DND-41 (cell line): ENCODE measurements at regions not wholly inside any gene's neighbourhood (a gene's known extent, or its start where the extent isn't known, plus 50 kb on each side); places are given as distances from the start of the nearest gene placed in this dataset.

Source experiments
- ATAC-seq: fragments of 200-7000 bp; cut with Tn5 transposase; 3 replicates; pipeline ENCODE4 v1.9.1; 2021; ENCODE audit warnings: low read depth; ENCODE audit not compliant: insufficient read depth
- DNase-seq: peaks from one replicate; pipeline ENCODE4 v3.0.0-alpha.2; 2020
- H2AFZ ChIP-seq: 2 replicates; pipeline ENCODE4 v1.6.0; 2012; ENCODE audit warnings: low read depth, low read length
- H3K27ac ChIP-seq: 2 replicates; pipeline ENCODE4 v1.5.1; 2012; ENCODE audit warnings: low read length, inconsistent platforms
- H3K27me3 ChIP-seq: fragments of 200-600 bp; sonication (generic); 2 replicates; pipeline ENCODE4 v1.6.0; 2012; ENCODE audit warnings: low read length, mild to moderate bottlenecking, inconsistent platforms; ENCODE audit not compliant: insufficient read depth, poor library complexity
- H3K36me3 ChIP-seq: 2 replicates; pipeline ENCODE4 v1.5.1; 2012; ENCODE audit warnings: low read length, inconsistent platforms; ENCODE audit not compliant: insufficient read depth
- H3K4me1 ChIP-seq: 2 replicates; pipeline ENCODE4 v1.5.1; 2012; ENCODE audit warnings: mild to moderate bottlenecking, low read length; ENCODE audit not compliant: insufficient read depth
- H3K4me2 ChIP-seq: 2 replicates; pipeline ENCODE4 v1.6.0; 2012; ENCODE audit warnings: mild to moderate bottlenecking, moderate library complexity, low read length, inconsistent platforms; ENCODE audit not compliant: insufficient read depth
- H3K4me3 ChIP-seq, 2 experiments: fragments of 200-600 bp in 1 of 2; shearing (Covaris generic) in 1 of 2; 2 replicates each; pipeline ENCODE4 v1.5.1; 2012 to 2016; ENCODE audit warnings: inconsistent platforms in 2 of 2, low read length in 2 of 2, mild to moderate bottlenecking in 2 of 2, low read depth in 1 of 2, moderate library complexity in 1 of 2
- H3K79me2 ChIP-seq: 2 replicates; pipeline ENCODE4 v1.6.0; 2012; ENCODE audit warnings: low read length, inconsistent platforms; ENCODE audit not compliant: insufficient read depth
- H3K9ac ChIP-seq: 2 replicates; pipeline ENCODE4 v1.6.0; 2012; ENCODE audit warnings: low read depth, mild to moderate bottlenecking, inconsistent platforms, low read length, moderate library complexity
- H3K9me3 ChIP-seq: 2 replicates; pipeline ENCODE4 v1.5.1; 2012; ENCODE audit warnings: low read length, moderate library complexity, mild to moderate bottlenecking, inconsistent platforms; ENCODE audit not compliant: insufficient read depth, severe bottlenecking
- H4K20me1 ChIP-seq: 2 replicates; pipeline ENCODE4 v1.6.0; 2012; ENCODE audit warnings: low read length; ENCODE audit not compliant: insufficient read depth
- EZH2 ChIP-seq: IDR thresholded peaks from 3 replicates; pipeline ENCODE4 v1.6.1; 2012; ENCODE audit warnings: borderline replicate concordance, low read depth, mild to moderate bottlenecking, moderate library complexity, low read length, inconsistent platforms; ENCODE audit not compliant: severe bottlenecking
- TF ChIP-seq, protein P1 (sequence below): IDR thresholded peaks from 2 replicates; pipeline ENCODE4 v1.5.1; 2012; ENCODE audit warnings: borderline replicate concordance, low read length, moderate library complexity, mild to moderate bottlenecking; ENCODE audit not compliant: poor library complexity, severe bottlenecking; ENCODE audit errors: extremely low read depth

DNA sequence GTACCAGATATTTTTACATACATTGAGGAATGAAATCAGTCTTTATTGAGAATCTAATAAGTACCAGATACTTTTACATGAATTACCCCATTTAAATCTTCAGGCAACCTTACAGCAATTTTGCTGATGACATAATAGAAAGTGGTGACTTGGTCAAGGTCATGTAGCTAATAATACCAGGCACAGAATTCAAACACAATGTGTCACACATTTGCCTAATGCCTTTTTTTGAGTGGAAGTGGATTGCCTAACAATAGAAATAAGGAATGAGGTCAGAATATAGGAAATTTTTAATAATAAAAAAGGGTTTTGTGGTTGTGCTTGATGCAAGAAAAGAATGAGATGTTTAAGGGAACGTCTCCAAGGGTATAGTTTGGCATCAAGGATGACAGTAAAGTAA, 466.6 kb upstream of the IGFBP3 start:
- H3K27me3 ChIP-seq, result no peaks in the 10 kb centered on the region
- no peaks in the 10 kb centered on the region for H3K36me3 ChIP-seq
- no peak overlapping the region for H3K27ac ChIP-seq
- H3K9ac ChIP-seq, result no peak overlapping the region
- H3K4me1 ChIP-seq, result no peaks in the 10 kb centered on the region
- no peak overlapping the region for H3K4me2 ChIP-seq
- H3K79me2 ChIP-seq, result no peaks in the 10 kb centered on the region
- no peaks in the 10 kb centered on the region for H4K20me1 ChIP-seq
- H2AFZ ChIP-seq, result no peak overlapping the region
- no peak for ATAC-seq
- no peaks in the 10 kb centered on the region for H3K9me3 ChIP-seq
- H3K4me3 ChIP-seq, result no peak overlapping the region
- no peak for TF ChIP-seq EZH2
- TF ChIP-seq, protein P1, sequence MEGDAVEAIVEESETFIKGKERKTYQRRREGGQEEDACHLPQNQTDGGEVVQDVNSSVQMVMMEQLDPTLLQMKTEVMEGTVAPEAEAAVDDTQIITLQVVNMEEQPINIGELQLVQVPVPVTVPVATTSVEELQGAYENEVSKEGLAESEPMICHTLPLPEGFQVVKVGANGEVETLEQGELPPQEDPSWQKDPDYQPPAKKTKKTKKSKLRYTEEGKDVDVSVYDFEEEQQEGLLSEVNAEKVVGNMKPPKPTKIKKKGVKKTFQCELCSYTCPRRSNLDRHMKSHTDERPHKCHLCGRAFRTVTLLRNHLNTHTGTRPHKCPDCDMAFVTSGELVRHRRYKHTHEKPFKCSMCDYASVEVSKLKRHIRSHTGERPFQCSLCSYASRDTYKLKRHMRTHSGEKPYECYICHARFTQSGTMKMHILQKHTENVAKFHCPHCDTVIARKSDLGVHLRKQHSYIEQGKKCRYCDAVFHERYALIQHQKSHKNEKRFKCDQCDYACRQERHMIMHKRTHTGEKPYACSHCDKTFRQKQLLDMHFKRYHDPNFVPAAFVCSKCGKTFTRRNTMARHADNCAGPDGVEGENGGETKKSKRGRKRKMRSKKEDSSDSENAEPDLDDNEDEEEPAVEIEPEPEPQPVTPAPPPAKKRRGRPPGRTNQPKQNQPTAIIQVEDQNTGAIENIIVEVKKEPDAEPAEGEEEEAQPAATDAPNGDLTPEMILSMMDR, result no peak
- no peak for DNase-seq

DNA sequence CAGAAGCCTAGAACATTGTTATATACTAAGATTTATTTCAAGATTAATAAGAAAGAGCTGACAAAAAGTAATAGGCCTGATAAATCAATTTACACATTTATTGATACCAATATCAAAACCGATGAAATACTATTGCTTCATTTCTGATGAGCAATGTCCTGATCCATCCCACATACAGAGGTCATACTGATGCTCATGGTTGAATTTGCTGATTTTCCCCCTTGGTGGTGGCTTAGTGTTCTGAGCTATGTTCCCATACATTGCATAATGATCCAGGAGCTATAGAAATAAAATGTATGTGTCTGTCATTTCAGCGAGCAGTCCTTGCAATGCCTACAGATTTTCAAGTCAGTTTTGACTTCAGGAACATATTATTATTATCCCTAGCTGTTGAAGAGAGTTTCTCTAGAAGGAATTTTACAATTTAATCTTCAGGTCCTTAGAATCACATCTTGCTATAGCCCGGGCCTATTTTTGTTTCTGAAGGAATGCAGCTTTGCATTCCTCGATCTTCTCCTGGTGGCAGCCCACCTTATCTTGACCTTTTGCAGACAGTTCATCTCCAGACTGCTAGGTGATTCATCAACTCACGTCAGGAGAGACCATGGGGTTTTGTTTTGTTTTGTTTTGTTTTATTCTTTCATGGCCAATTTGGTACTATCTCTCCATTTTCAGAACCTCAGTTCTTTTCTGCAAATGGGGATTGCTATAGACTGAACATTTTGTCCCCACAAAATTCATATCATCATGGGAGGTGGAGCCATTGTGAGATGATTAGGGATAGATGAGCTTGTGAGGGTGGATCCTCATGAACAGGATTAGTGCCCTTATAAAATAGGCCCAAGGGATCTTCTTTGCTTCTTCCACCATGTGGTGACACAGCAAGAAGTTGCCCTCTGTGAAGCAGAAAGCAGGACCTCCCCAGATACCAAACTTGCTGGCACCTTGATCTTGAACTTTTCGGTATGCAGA, 465.6 kb upstream of the IGFBP3 start:
- TF ChIP-seq EZH2, result no peak
- TF ChIP-seq, protein P1, result no peak
- Histone ChIP-seq H3K9me3 (no peaks in the 10 kb centered on the region), H3K27me3 (no peaks in the 10 kb centered on the region), H3K4me1 (no peaks in the 10 kb centered on the region), H3K4me2 (no peak overlapping the region), H3K27ac (no peak overlapping the region), H3K36me3 (no peaks in the 10 kb centered on the region), H3K4me3 (no peak overlapping the region), H2AFZ (no peak overlapping the region), H4K20me1 (no peaks in the 10 kb centered on the region), H3K79me2 (no peaks in the 10 kb centered on the region), H3K9ac (no peak overlapping the region)
- ATAC-seq (no peak), DNase-seq (no peak)

DNA sequence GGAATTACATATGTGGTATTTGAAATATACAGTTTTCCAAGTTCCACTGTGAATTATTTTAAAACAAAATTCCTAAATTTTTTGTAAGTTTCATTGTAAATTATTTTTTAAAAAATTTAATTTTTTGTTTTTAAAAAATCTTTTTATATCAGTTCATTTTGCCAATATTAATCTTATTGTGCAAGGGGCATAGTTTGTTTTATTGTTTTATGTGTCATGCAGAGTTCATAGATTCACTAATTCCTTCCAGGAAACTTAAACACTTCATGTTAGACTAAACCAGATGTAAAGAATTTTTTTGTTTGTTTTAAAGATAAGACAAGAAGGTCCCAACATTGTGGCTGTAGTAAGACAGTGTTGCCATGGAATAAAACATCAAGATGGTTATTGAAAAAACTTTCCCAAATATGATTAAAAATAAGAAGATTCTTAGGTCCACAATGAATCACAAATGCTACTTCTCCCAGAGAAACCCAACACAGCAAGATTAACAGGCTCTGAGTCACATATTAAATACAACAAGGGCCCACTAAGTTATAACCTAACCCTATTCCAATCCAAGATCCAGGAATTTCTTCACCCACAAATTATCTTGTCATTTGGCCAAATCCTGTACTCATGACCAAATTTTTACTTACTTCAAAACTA, 464.7 kb upstream of the IGFBP3 start:
- Histone ChIP-seq H3K9me3 (no peaks in the 10 kb centered on the region), H4K20me1 (no peaks in the 10 kb centered on the region), H3K9ac (no peak overlapping the region), H2AFZ (no peak overlapping the region), H3K36me3 (no peaks in the 10 kb centered on the region), H3K27me3 (no peaks in the 10 kb centered on the region), H3K4me2 (no peak overlapping the region), H3K4me1 (no peaks in the 10 kb centered on the region), H3K27ac (no peak overlapping the region), H3K79me2 (no peaks in the 10 kb centered on the region), H3K4me3 (no peak overlapping the region)
- ATAC-seq, result no peak
- no peak for TF ChIP-seq EZH2
- TF ChIP-seq, protein P1, result no peak
- DNase-seq, result no peak
